NT2/D1 (cell line): ENCODE measurements at regions not wholly inside any gene's neighbourhood (a gene's known extent, or its start where the extent isn't known, plus 50 kb on each side); places are given as distances from the start of the nearest gene placed in this dataset.

Experiments used
- SUZ12 ChIP-seq: IDR thresholded peaks from 2 replicates; pipeline ENCODE4 v1.6.1; 2011; ENCODE audit not compliant: insufficient read length, insufficient read depth; ENCODE audit errors: extremely low read depth
- YY1 ChIP-seq: IDR thresholded peaks from 2 replicates; pipeline ENCODE4 v1.6.1; 2011; ENCODE audit not compliant: insufficient read length, insufficient read depth
- ZNF274 ChIP-seq: IDR thresholded peaks from 2 replicates; pipeline ENCODE4 v1.6.1; 2011; ENCODE audit warnings: mild to moderate bottlenecking, low read depth, low read length

DNA sequence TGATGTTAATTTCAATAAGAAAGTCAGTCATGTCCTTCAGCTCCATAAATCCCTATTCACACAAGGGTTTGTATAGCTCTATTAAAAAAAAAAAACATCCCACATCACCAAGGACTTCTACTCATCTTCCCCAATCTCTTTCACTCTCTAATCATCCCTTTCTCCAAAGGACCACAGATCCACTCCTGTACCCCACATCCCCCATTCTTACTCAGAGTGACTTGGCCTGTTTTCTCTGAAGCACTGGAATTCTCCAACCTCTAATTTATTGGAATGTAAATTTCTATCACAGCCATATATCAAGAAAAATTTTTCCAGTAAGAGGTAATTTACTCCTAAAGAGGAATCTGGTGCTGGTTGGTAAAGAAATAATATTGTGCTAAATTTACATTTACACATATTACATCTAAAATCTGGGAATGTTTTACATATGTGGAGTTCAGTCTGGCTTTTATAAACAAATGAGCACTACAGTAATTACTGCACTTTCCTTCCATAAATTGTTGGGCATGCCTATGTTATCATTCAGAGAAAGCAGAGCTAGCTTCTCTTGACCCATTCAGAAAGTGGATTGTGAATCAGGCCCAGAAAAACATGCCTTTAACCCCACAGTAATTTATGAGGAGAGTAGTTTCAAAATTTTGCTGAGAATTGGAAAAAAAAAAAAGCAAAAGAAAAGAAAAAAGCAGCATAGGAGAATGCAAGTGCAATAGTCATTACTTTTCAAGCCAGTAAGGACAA, 399.5 kb upstream of the TNC start:
- TF ChIP-seq ZNF274 (no peak), SUZ12 (no peak), YY1 (no peak)
